Hematopoietic multipotent progenitor cell treated with erythropoietin and hydrocortisone succinate and interleukin-3 and kit ligand, for 15 days (in vitro differentiated cells): ENCODE measurements at regions not wholly inside any gene's neighbourhood (a gene's known extent, or its start where the extent isn't known, plus 50 kb on each side); places are given as distances from the start of the nearest gene placed in this dataset.
"Not testable (repeated sequence)": the region's sequence is repeated elsewhere in the genome, so short reads cannot be mapped to it uniquely, and the experiment has no call there.

Experiments
- DNase-seq: peaks from one replicate; pipeline ENCODE4 v3.0.0-alpha.2; 2015; ENCODE audit warnings: low spot score

DNA sequence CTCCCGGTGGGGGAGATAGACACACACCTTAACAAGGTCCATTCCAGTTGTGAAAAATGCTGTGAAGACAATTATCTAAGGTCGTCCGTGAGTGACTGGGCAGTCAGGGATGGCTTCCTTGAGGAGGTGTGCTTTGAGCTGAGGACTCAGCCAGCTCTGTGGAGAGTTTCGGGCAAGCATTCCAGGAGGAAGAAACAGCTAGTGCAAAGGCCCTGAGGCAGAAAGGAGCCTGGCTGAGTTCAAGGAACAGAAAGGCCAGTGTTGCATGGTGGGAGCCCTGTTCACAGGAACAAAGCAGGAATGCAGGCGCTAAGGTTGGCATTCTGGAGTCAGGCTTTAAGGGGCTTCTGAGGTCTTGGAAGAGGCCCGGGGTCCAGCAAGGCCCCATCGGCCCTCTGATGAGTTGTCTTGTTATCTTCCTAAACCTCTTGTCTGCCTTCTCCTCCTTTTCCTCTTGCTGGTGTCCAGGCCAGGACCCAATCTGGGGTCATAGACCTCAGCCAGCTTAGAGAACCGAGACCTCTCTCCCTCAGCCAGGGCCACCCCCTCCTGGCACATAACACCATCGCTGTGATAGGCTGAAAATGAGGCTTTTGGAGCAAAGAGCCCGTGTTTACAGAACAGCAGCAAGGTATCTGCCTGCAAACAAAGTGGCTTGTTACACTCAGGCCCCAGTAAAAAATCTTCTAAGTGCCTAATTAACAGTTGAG lies 270.2 kb upstream of the MVB12B start:
- DNase-seq, result no peak

DNA sequence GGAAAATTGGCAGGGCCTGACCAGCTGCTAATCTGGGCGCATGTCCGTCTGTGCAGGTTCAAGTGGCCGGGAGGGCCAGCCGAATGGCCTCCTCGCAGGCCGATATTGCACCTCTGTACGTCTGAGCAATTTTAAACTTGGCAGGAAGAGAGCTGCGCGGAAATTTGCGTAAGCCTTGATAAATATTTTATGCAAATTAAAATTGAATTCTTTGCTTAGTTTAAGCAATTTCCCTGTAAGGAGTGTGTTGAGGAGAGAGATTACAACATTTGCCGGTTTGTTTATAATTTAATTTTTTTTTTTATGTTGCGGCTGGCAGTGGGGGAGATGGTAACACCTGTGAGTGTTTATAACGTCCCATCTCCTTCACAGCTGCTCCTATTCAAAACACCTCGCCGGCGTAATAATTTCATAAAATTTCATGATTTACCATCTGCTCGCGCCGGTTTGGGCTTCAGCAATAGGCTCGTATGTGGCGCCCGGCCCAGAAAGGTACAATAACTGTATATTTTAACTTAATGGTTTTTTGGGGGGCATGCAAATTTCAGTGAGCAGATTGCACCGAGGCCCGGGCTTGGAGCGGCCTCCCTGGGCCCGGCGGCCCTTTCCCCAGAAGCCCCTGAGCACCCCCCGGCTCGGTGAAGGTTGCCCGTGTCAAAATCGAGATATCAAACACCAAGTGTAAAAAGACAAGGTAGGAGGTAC lies 269.4 kb upstream of the MVB12B start:
- no peak for DNase-seq

DNA sequence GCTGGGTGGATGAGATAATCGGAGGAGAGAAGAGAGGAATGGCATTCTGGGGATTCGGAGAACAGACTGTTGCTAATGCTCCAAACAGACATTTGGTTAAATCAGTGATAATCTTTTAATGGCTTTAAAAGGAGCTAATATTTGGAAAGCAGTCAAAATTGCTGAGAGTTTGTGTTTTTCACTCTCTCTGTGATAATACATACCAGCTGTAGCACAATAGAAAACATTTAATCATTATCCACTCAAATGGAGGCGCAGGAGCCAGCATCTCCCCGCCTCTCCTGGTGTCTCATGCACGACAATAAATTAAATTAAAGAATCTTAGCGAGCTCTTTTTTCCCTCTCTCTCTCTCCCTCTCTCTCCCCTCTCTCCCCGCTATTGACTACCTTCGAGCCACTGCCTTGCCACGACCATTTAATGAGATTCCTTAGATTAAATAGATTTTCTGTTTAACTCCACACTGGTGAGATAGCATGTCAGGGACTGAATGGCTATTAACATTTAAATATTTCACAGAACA lies 268.6 kb upstream of the MVB12B start:
- no peak for DNase-seq

DNA sequence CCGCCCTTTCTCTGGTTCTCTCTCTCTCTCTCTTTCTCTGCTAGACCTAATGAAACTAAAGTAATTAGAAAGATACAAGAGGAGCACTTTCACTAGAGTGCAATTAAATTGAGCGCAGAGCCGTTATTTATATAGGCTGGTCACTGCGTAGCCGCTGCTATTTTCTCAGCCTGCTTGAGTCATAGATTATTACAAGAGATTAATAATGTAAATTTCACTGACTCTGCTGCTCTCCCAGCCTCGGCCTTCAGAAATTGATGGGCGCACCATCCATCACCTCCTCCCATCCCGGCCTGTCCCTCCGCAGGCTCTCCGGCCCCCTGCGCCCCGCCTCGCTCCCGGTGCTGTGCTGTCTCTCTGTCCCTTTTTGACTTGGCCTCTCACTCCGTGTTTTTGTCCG lies 268.0 kb upstream of the MVB12B start:
- no peak for DNase-seq

DNA sequence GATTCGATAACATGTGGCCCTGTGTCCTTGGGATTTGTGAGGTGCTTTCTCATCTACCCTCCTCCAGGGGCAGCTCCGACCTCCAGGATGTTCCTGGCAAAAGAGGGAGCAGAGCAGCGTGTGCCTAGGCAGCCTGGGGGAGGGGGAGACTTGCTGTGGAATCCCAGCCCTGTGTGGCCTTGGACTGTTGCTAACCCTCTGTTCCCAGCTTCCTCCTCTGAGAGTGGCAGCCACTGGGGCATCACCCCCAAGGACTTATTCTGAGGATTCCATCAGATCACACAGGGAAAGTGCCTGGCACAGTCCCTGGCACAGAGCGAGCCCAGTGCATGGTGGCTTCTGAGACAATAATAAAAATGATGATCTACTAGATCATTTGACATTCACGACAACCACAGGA lies 265.1 kb upstream of the MVB12B start:
- no peak for DNase-seq

DNA sequence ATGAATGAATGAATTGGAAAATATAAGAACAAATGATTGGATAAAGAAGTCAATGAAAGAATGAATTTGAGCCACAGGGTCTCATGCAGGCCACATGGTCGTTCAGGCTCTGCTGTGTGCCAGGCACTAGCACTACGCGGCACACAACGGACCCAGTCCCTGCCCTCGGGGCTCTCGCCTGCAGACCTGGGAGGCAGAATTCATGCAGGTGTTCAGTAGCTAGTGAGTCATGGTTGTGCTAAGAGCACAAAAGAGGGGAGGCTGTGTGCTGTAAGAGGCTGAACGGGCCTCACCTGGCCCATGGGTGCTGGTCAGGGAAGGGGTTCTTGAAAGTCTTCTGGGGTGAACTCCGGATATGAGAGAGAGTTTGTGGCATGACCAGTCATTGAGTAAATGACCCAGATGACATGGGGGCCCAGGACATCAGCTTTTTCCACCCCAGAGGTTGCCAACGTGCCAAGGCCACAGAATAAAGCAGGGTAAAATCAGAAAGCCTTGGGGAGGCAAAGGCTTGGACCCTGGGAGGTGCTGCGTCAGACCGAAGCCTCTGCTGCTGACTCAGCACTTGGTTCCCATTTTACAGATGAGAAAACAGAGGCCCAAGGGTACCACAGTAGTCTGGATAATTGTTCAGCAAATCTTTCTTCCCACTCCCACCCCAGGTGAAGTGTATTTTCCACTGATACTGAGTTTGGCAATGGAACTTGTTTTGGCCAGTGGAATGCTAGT lies 264.3 kb upstream of the MVB12B start:
- DNase-seq, result no peak

DNA sequence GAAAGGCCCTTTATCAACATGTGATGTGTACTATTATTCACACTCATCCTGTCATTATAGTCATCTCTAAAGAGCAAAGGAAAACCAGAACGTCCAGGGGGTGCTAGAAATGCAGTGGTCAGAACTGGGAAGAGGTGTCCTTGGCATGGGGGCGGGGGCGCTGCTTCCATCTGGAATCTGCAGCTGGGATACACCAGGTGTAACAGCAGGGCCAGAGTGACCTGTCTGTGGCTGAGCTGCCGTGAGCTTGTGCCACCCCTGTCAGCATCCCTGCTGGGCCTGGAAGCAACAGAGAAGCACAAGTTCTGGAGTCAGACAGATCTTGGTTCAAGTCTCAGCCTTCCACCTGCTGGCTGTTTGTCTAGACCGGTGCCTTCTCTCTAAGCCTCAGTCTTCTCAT lies 263.3 kb upstream of the MVB12B start:
- no peak for DNase-seq

DNA sequence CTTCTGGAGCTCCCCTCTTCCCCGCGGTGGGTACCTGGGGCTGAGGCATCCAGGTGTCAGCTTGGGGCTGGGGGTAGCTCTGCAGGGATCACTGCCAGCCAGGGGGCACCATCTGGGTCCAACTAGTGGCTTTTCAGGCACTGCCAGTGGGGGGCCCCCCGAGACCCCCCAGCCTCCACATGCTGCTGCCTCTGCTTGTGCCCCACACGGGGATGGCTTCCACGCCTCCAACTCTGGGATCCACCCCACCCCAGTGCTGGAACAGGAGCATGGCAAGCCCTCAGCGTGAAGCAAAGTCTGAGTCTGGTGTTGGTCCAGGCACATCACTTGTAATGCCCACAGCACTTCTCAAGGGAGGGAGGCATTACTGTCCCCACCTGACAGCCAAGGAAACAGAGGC lies 260.5 kb upstream of the MVB12B start:
- no peak for DNase-seq

DNA sequence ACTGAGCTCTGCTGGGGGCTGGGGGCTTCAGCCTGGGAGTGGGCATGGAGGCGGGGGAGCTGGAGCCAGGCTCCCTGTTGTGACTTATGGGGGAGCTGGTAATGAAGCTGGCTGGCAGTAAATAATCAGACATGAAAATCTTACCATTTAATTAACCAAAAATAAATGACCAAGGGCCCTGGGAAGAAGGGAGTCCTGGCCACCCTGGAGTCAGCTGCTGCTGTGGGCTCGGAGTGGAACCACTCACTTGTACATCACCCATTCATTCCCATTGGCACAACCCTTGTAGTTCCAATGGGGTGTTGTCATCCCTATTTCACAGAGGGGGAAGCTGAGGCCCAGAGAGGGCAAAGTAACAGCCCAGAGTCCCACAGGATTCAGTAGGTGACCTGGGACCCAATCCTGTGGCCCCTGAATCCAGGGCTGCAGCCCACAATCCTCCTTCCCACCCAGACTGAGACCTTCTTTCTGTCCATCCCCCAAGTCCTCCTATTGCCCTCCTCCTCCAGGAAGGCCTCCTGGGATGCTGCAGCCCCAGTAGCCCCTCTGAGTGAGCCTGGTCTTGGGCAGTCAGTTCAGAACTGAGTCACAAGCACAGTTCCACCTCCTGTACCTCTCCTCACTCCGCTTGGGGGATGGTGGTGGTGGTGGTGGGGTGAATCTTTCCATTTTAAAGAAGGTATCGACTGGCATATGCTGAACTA lies 259.4 kb upstream of the MVB12B start:
- DNase-seq, result no peak

DNA sequence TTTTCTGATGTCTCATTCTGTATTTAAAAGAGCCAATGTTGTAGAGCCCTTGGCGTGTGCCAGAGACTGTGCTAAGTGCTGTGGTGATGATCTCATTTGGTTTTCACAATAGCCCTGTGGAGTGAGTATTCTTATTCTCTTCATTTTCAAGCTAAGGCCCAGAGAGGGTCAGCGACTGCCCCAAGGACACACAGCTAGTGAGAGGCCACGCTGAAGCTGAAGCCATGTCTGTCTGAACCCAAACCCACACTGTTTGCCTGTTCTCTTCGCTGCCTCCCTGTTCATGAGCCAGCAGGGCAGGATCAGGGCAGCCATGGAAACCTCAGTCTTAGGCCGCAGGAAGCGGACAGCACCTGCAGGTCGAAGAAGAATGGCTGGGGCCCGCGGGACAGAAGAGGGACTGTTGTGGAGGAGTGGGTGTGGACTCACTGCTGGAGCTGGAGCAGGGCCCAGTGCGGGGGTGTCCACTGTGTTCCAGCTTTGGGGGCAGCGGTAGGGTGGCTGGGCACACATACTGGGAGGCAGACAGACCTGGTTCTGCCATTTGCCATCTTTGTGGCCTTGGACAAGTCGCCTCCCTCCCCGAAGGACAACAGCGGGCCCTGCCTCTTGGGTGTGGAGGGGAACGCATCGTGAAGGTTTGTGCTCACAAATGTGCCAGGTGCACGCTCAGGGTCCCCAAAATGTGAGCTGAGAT lies 257.9 kb upstream of the MVB12B start:
- no peak for DNase-seq

DNA sequence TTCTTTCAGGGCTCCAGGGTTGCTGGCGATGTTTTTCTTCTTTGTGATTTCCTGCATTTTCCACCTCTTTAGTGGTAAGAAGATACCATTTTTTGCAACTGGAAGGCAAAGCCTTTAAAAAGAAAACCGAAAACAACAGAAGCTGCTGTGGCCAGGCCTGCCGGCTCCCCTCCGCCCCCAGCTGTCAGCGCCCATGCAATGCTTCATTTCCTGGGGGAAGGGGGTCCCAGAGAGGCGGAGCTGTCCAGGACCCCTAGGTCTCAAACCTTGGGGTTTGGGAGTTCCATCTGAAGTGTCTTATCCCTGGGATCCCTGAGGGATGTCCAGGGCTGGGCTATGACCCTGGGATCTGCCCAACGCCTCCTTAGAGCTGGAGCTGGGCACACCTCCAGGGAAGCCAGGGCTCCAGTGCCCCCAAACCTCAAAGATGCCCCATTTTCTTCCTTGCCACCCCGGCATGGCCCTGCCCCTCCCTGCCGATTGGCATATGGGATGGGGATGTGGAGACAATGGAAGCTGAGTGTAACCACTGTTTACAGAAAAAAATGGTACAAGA lies 257.2 kb upstream of the MVB12B start:
- no peak for DNase-seq

DNA sequence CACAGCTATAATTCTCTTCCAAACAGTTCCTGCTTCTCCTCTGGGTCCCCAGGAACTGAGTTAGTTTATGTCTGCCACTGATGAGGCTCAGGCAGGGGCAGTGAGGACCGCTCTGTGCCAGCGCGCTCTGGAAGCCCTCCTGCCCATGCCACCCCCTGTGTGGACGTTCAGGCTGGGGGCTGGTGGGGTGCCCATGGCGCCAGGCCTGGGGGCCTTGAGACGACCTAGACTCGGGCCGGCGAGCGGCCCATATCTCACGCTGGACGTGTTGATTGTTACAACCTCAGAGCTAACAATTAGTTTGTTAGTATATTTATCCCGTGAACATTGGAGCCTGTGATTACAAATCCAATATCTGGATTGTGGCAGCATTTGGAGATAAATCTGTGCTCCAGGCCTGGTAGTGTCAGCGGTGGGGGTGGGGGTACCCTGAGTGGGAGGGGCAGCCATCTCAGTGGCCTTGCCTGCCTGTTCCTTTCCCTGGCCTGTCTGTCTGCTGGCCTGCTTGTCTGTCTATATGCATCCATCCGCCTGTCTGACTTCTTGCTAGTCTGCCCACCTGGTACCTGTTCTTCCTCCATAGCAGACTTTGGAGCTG lies 256.5 kb upstream of the MVB12B start:
- no peak for DNase-seq

DNA sequence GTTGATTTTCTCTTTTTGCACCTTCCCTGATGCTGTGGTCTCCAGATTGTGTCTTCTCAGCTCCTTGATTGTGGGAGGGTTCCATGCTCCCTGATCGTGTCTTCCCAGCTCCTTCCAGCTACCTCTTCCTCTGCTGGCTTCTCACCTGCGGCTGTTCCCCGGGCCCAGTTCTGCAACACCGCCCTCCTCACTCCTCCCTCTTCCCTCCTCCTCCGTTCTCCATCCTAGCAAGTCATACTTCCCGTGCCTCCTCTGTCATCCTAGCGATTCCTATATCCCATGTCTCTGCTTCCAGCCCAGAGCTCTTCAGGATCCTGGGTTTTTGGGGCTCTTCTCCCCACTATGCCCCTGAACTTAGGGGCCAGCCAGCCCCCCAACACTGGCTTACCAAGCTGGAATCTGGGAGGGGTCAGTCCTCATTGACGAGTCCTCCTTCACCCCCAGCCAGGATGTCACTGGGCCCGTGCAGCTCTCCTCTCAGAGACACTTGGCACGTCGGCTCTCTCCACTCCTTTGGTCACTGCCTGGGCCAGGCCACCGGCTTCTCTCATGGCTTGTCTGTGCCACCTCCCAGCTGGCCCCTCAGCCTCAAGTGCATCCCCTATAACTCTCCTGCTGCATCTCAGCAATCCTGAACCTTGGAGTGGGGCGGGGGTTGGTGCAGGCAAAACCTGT lies 255.4 kb upstream of the MVB12B start:
- DNase-seq, result no peak

DNA sequence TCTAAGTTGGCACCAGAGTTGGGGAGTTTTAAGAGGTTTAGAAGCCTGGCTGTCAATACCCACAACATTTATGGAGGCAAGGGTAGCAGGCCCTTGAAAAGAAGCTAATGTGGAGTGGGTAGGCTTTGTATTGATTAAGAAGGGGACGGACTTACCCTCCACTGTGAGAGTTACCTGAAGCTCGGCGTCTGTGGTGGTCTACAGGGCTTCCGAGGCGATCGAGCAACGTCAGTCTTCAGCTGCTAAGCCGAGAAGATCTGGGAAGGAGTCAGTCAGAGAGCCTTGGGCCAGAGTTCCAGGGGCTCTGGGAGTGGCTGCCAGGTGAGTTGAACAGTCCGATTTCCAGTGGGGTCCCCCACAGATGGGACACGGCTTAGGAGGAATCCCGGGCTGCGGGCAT lies 249.0 kb upstream of the MVB12B start:
- DNase-seq, result not testable (repeated sequence)

DNA sequence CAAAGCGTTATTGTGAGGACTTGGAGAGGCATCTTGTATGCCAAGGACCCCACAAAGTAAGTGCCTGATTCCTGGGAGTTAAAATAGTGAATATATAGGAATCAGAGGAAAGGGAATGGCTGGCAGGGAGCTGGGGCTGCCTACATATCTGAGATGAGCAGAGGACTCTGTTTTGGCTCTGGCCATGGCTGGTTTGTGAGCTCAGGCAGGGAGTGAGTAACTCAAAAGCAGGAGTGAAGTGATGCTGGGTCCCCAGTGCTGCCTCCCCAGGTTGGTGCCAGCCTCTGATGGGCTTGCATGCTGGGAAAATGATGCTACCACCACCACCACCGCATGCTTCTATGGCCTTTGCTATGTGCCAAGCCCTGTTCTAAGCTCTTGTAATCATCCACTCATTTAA lies 246.0 kb upstream of the MVB12B start:
- no peak for DNase-seq

DNA sequence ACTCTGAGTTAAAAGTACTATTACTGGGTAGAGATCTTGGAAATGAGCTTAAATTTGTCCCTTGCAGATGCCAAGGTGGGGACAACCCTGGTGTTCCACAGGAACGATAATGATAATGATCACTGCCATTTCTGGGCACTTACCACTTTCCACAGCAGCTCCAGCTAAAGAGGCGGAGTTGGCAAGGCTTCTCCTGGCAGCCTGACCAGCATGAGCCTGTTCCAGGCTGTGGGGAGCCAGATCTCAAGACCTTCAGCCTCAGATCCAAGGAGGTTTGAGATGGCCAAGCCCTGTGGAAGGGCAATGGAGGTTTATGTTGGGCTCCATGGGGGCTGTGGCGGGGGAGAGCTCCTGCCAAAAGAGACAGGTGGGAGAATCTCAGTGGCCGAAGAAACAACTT lies 244.9 kb upstream of the MVB12B start:
- no peak for DNase-seq

DNA sequence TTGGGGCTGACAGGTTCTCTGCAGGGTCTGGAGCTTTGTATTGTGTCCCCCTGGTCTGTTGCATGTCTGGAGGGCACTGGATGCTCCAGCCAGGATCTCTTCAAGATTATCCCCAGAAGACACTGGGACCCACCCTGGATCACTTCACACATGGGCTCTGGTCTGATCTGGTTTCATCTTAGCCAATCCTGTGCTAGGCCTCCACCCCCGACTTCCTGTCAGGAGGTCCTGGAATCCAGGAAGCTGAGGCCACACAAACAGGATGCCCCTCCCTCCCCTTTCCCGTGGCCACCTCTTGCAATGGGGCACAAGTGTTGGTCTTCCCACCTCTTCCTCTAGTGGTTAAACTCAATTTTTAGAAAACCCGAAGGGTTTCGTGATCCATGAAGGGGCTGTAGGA lies 242.6 kb upstream of the MVB12B start:
- DNase-seq, result no peak

DNA sequence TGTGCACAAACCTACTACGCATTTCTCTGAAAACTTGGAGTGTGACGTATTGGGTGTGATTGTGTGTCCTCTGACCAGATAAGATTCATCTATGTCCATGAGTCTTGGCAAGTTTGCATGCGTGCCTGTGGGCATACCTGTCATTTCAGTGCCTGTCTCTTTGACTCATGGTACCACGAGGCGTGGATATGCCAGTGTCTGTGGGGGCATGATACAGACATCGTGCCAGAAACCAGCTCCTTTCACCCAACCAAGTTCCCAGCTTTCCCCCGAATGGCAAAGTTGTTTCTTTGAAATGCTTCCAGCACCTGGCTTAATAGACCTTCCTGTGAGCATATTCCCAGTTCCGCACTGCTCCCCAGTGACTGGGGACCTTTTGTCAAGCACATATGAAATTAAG lies 241.9 kb upstream of the MVB12B start:
- DNase-seq, result no peak

DNA sequence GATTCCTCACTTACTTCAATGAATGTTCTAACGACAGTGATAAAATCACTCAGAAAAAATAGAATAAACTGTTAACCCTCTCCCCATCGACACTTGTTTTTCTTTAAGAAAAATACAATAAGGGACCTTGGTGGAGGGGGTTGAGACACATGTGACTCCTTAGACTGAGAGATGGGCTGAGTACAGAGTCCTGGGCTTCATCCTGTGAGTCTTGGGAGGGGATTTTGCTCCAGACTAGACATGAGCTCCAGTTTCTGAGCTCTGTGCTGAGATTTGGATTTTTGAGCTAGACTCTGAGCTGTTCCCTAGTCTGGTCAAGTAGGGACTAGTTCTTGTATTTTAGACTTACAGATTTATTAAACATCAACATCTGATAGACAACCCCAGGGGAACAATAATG lies 241.5 kb upstream of the MVB12B start:
- no peak for DNase-seq

DNA sequence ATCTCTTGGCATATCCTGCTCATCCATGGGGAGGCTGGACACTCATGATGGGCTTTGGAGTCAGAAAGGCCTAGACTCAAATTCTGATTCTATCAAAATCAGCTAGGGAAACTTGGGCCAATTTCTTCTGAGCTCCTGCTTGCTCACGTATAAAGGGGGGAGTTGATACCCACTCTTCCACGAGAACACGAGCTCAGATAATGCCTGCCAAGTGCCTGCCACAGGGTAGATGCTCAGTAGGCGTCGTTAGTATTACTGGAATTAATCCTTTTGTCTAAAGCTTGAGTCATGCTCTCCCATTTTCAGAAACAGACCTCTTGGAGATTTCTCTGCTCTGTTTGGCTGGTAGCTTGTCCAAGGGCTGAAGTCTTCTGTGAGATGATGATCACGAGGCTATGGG lies 238.3 kb upstream of the MVB12B start:
- DNase-seq, result no peak

DNA sequence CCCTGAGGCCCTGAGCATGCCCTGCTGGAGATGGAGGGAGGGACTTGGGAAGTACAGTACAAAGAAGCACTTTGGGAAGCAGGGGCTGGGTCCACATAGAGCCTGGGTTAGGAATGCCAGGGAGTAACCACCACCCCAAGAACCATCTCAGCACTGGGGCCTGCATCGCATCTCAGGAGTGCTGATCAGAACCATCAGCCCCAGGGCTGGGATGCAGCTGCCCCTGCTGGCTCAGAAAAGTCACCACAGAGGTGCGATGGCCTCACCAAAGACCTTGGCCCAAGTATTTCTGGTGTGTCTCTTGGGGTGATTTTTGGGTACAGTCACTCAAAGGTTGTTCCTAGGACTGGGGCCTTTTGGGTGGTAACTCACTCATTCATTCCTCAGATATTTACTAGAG lies 236.8 kb upstream of the MVB12B start:
- no peak for DNase-seq
